Stimulated activated memory B cell treated with anti-CD40 and anti-IgM and Interleukin-4, amounts not matched to agents 10 μg/mL and 1 μg/mL and 100 μg/mL, for 72 hours (primary cell): ENCODE measurements at regions not wholly inside any gene's neighbourhood (a gene's known extent, or its start where the extent isn't known, plus 50 kb on each side); places are given as distances from the start of the nearest gene placed in this dataset.

Experiments
- ATAC-seq: fragments of 150-1000 bp; cut with Tn5 transposase; 2 replicates; pipeline ENCODE4 v1.10.0; 2021
- H3K27ac Mint-ChIP-seq: one replicate; pipeline ENCODE4 v1.8.0; 2022; ENCODE audit warnings: mild to moderate bottlenecking, mixed read lengths
- H3K27me3 Mint-ChIP-seq: one replicate; pipeline ENCODE4 v1.8.0; 2022; ENCODE audit warnings: mixed read lengths
- H3K36me3 Mint-ChIP-seq: one replicate; pipeline ENCODE4 v1.8.0; 2022; ENCODE audit warnings: mixed read lengths
- H3K4me1 Mint-ChIP-seq: one replicate; pipeline ENCODE4 v1.8.0; 2022; ENCODE audit warnings: mixed read lengths
- H3K4me3 Mint-ChIP-seq: one replicate; pipeline ENCODE4 v1.8.0; 2022; ENCODE audit warnings: mild to moderate bottlenecking, moderate library complexity, mixed read lengths
- H3K9me3 Mint-ChIP-seq: one replicate; pipeline ENCODE4 v1.8.0; 2022; ENCODE audit warnings: mixed read lengths

- Mint-ChIP-seq H3K27ac (no peak overlapping the region), H3K4me3 (no peak overlapping the region), H3K4me1 (no peaks in the 10 kb centered on the region), H3K9me3 (peaks cover 2% of the 10 kb centered on the region), H3K36me3 (no peaks in the 10 kb centered on the region), H3K27me3 (no peaks in the 10 kb centered on the region)
- no peak for ATAC-seq
Observed at GRCh38 chr2:41527525-41528323, 520.1 kb upstream of the PKDCC start.

- Mint-ChIP-seq H3K4me1 (no peaks in the 10 kb centered on the region), H3K27me3 (no peaks in the 10 kb centered on the region), H3K27ac (no peak overlapping the region), H3K4me3 (no peak overlapping the region), H3K9me3 (peaks cover 6% of the 10 kb centered on the region), H3K36me3 (no peaks in the 10 kb centered on the region)
- ATAC-seq, result no peak
Observed at GRCh38 chr2:41535575-41535974, 512.2 kb upstream of the PKDCC start.

- H3K27me3 Mint-ChIP-seq, result no peaks in the 10 kb centered on the region
- no peak overlapping the region for H3K4me3 Mint-ChIP-seq
- peaks cover 3% of the 10 kb centered on the region for H3K9me3 Mint-ChIP-seq
- H3K4me1 Mint-ChIP-seq, result no peaks in the 10 kb centered on the region
- no peak overlapping the region for H3K27ac Mint-ChIP-seq
- no peaks in the 10 kb centered on the region for H3K36me3 Mint-ChIP-seq
- no peak for ATAC-seq
Observed at GRCh38 chr2:41540272-41540998, 507.4 kb upstream of the PKDCC start.

- ATAC-seq, result no peak
- Mint-ChIP-seq H3K27me3 (no peaks in the 10 kb centered on the region), H3K9me3 (no peaks in the 10 kb centered on the region), H3K27ac (no peak overlapping the region), H3K4me1 (no peaks in the 10 kb centered on the region), H3K4me3 (no peak overlapping the region), H3K36me3 (no peaks in the 10 kb centered on the region)
Observed at GRCh38 chr2:41543726-41544125, 504.1 kb upstream of the PKDCC start.

GRCh38 chr2:41544709-41545108 lies 503.1 kb upstream of the PKDCC start:
- Mint-ChIP-seq H3K4me1 (no peaks in the 10 kb centered on the region), H3K9me3 (no peaks in the 10 kb centered on the region), H3K4me3 (no peak overlapping the region), H3K27me3 (no peaks in the 10 kb centered on the region), H3K27ac (no peak overlapping the region), H3K36me3 (no peaks in the 10 kb centered on the region)
- ATAC-seq, result peak; percentile 54

GRCh38 chr2:41546031-41546430 lies 501.8 kb upstream of the PKDCC start:
- no peaks in the 10 kb centered on the region for H3K9me3 Mint-ChIP-seq
- H3K4me1 Mint-ChIP-seq, result no peaks in the 10 kb centered on the region
- H3K4me3 Mint-ChIP-seq, result no peak overlapping the region
- H3K27me3 Mint-ChIP-seq, result no peaks in the 10 kb centered on the region
- no peaks in the 10 kb centered on the region for H3K36me3 Mint-ChIP-seq
- H3K27ac Mint-ChIP-seq, result no peak overlapping the region
- ATAC-seq, result no peak

GRCh38 chr2:41568648-41569047 lies 479.2 kb upstream of the PKDCC start:
- Mint-ChIP-seq H3K36me3 (no peaks in the 10 kb centered on the region), H3K27me3 (no peaks in the 10 kb centered on the region), H3K9me3 (peaks cover 4% of the 10 kb centered on the region), H3K4me3 (no peak overlapping the region), H3K4me1 (no peaks in the 10 kb centered on the region), H3K27ac (no peak overlapping the region)
- ATAC-seq, result no peak

GRCh38 chr2:41572154-41572553 lies 475.7 kb upstream of the PKDCC start:
- Mint-ChIP-seq H3K4me1 (no peaks in the 10 kb centered on the region), H3K27ac (no peak overlapping the region), H3K4me3 (no peak overlapping the region), H3K36me3 (no peaks in the 10 kb centered on the region), H3K9me3 (peaks cover 4% of the 10 kb centered on the region), H3K27me3 (no peaks in the 10 kb centered on the region)
- ATAC-seq, result peak; percentile 48

GRCh38 chr2:41576423-41576822 lies 471.4 kb upstream of the PKDCC start:
- Mint-ChIP-seq H3K36me3 (no peaks in the 10 kb centered on the region), H3K9me3 (no peaks in the 10 kb centered on the region), H3K4me1 (no peaks in the 10 kb centered on the region), H3K4me3 (no peak overlapping the region), H3K27me3 (no peaks in the 10 kb centered on the region), H3K27ac (no peak overlapping the region)
- ATAC-seq, result no peak

- Mint-ChIP-seq H3K9me3 (peaks cover 11% of the 10 kb centered on the region), H3K4me3 (no peak overlapping the region), H3K36me3 (no peaks in the 10 kb centered on the region), H3K27ac (no peak overlapping the region), H3K27me3 (no peaks in the 10 kb centered on the region), H3K4me1 (no peaks in the 10 kb centered on the region)
- ATAC-seq, result no peak
Observed at GRCh38 chr2:41579806-41580205, 468.0 kb upstream of the PKDCC start.

- Mint-ChIP-seq H3K9me3 (peaks cover 19% of the 10 kb centered on the region), H3K4me3 (no peak overlapping the region)
- ATAC-seq, result no peak
Observed at GRCh38 chr2:41580806-41581205, 467.0 kb upstream of the PKDCC start.

GRCh38 chr2:41595240-41595639 lies 452.6 kb upstream of the PKDCC start:
- Mint-ChIP-seq H3K36me3 (no peaks in the 10 kb centered on the region), H3K27me3 (peaks cover 7% of the 10 kb centered on the region)
- no peak for ATAC-seq

More at GRCh38 chr2:41580806-41581205, 467.0 kb upstream of the PKDCC start:
- H3K27ac Mint-ChIP-seq, result no peak overlapping the region
- H3K4me1 Mint-ChIP-seq, result no peaks in the 10 kb centered on the region
- no peaks in the 10 kb centered on the region for H3K36me3 Mint-ChIP-seq
- no peaks in the 10 kb centered on the region for H3K27me3 Mint-ChIP-seq

GRCh38 chr2:41597680-41598079 lies 450.1 kb upstream of the PKDCC start:
- Mint-ChIP-seq H3K4me1 (no peaks in the 10 kb centered on the region), H3K9me3 (no peaks in the 10 kb centered on the region), H3K27me3 (no peaks in the 10 kb centered on the region), H3K36me3 (no peaks in the 10 kb centered on the region), H3K27ac (no peak overlapping the region), H3K4me3 (no peak overlapping the region)
- no peak for ATAC-seq

More at GRCh38 chr2:41595240-41595639, 452.6 kb upstream of the PKDCC start:
- H3K4me1 Mint-ChIP-seq, result no peaks in the 10 kb centered on the region
- no peak overlapping the region for H3K4me3 Mint-ChIP-seq
- no peak overlapping the region for H3K27ac Mint-ChIP-seq
- no peaks in the 10 kb centered on the region for H3K9me3 Mint-ChIP-seq

GRCh38 chr2:41598161-41598894 lies 449.5 kb upstream of the PKDCC start:
- Mint-ChIP-seq H3K27me3 (no peaks in the 10 kb centered on the region), H3K4me1 (no peaks in the 10 kb centered on the region), H3K4me3 (no peak overlapping the region), H3K36me3 (no peaks in the 10 kb centered on the region), H3K9me3 (no peaks in the 10 kb centered on the region), H3K27ac (no peak overlapping the region)
- no peak for ATAC-seq

GRCh38 chr2:41600460-41600859 lies 447.4 kb upstream of the PKDCC start:
- Mint-ChIP-seq H3K9me3 (no peaks in the 10 kb centered on the region), H3K27me3 (no peaks in the 10 kb centered on the region), H3K4me1 (no peaks in the 10 kb centered on the region), H3K27ac (no peak overlapping the region), H3K36me3 (no peaks in the 10 kb centered on the region), H3K4me3 (no peak overlapping the region)
- no peak for ATAC-seq
